LNCAP (cell line): ENCODE measurements at regions not wholly inside any gene's neighbourhood (a gene's known extent, or its start where the extent isn't known, plus 50 kb on each side); places are given as distances from the start of the nearest gene placed in this dataset.

Experiments
- TF ChIP-seq, protein P1 (sequence below): fragments of 450-650 bp; IDR thresholded peaks from 2 replicates; pipeline ENCODE4 v1.5.1; 2017; ENCODE audit warnings: mild to moderate bottlenecking

DNA sequence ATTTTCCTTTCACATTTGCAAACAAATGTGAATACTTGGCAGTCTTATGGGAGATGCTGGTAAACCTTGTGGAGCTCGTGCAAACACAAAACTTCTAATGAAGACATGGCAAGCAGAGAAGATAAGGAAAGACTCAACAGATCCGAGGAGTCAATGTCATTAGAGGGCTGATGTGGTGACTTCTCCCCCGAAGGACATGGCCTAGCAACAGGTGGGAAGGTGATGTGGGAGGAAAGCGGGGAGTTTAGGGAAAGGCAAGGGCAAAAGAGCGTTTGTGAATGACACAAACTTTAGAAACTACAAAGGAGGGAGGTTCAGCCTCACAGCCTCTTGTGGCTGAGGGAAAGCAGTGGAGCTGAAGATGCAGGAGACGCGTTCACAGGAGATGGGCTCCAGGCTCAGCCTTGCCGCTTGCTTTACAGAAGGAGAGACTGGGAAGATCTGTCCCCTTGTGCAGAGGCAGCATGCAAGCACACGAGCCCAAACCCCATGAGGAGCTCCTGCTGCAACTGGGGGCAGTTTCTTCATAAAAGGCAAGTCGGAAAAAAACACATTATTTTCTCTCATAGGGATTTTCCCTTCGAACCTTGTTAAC lies 86.6 kb downstream of the SOWAHC start:
- TF ChIP-seq, protein P1, sequence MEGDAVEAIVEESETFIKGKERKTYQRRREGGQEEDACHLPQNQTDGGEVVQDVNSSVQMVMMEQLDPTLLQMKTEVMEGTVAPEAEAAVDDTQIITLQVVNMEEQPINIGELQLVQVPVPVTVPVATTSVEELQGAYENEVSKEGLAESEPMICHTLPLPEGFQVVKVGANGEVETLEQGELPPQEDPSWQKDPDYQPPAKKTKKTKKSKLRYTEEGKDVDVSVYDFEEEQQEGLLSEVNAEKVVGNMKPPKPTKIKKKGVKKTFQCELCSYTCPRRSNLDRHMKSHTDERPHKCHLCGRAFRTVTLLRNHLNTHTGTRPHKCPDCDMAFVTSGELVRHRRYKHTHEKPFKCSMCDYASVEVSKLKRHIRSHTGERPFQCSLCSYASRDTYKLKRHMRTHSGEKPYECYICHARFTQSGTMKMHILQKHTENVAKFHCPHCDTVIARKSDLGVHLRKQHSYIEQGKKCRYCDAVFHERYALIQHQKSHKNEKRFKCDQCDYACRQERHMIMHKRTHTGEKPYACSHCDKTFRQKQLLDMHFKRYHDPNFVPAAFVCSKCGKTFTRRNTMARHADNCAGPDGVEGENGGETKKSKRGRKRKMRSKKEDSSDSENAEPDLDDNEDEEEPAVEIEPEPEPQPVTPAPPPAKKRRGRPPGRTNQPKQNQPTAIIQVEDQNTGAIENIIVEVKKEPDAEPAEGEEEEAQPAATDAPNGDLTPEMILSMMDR = no peak

DNA sequence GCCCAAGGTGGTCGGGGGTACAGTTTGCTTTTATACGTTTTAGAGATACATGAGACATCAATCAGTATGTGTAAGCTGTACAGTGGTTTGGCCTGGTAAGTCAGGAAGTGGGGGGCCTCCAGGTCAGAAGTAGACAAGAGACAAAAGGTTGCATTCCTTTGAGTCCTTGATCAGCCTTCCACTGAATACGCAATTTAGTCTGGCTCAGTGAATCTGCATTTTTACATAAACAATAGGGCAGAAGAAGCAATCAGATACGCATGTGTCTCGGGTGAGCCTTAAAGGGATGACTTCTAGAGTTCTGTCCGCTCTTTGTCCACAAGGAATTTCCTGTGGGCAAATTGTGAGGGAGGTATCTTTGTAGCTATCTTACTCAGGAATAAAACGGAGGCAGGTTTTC lies 87.2 kb downstream of the SOWAHC start:
- TF ChIP-seq, protein P1 = no peak

GRCh38 chr2:109702250-109702985 lies 88.3 kb downstream of the SOWAHC start:
- TF ChIP-seq, protein P1 = no peak

DNA sequence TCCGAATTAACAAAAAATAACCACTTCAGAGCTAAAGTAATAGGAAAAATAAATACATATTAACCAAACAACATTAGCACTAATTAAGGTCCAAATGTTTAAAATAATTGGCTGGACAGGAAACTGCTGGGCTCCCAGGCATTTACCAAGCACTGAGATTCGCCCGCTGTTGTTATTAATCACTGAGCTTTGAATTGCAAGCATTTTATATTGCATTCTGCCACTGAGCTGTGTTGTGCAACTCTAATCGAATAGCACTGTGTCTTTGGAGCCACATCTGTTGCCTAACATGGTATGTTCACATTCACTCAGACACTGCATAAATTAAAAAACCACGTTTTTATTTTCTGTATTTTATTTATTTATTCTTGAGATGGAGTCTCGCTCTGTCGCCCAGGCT lies 88.9 kb downstream of the SOWAHC start:
- TF ChIP-seq, protein P1 = no peak

- TF ChIP-seq, protein P1 = no peak
Observed at GRCh38 chr2:109703798-109704197, 89.6 kb downstream of the SOWAHC start.

GRCh38 chr2:109707281-109708147 lies 86.6 kb upstream of the RGPD5 start:
- TF ChIP-seq, protein P1 = no peak

- TF ChIP-seq, protein P1 = no peak
Observed at GRCh38 chr2:109710505-109711229, 83.4 kb upstream of the RGPD5 start.
